HG03439 (cell line): ENCODE measurements at regions not wholly inside any gene's neighbourhood (a gene's known extent, or its start where the extent isn't known, plus 50 kb on each side); places are given as distances from the start of the nearest gene placed in this dataset.
"Not testable (repeated sequence)": the region's sequence is repeated elsewhere in the genome, so short reads cannot be mapped to it uniquely, and the experiment has no call there.

Experiments used
- ATAC-seq: cut with Tn5 transposase; IDR thresholded peaks from one replicate; pipeline ENCODE4 v1.9.1; 2021; ENCODE audit warnings: mild to moderate bottlenecking, moderate library complexity; ENCODE audit not compliant: unreplicated experiment

DNA sequence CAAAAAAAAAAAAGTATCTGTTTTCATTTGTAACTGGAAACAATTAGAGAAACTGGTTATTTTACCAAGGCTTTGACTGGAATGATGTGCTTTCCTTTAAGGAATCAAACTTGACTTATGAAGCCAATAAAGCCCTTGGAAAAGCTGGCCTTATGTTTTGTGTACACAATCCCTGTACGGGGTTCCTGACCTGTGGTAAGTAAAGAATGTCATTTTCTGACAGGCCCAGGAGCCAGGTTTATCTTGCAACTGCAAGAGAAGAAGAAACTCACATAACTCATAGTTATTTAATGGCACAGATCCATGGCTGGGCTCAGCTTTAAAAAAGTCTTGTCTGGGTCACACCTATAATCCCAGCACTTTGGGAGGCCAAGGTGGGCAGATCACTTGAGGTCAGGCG, 235.9 kb upstream of the RAI14 start:
- not testable (repeated sequence) for ATAC-seq

DNA sequence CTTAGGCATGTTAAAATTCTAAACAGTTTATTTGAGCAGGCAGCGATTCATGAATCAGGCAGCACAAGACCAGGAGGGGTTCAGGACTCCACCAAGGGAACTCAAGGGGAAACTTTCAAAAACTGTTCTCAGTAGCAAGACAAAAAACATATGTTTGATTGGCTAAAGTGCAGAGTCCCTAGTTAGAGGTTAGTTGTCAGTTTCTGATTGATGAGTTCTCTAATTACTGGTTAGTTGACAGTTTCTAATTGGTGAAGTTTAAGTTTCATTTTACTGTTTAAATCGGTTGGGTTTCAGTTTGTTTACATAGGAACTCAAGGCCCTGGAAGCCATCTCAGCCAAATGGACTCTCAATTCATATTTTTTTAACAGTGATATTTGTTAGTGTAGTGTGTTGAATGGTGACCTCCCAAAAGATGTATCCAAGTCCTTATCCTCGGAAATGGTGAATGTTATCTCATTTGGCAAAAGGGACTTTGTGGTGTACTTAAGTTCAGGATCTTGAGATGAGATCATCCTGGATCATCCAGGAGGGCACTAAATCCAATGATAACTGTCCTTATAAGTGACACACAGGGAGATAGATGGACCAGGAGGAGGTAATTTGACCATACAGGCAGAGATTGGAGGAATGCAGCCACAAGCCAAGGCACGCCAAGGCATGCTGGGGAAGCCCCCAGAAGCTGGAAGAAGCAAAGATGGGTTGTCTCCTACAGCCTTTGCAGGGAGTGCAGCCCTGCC, 219.2 kb upstream of the RAI14 start:
- no peak for ATAC-seq

DNA sequence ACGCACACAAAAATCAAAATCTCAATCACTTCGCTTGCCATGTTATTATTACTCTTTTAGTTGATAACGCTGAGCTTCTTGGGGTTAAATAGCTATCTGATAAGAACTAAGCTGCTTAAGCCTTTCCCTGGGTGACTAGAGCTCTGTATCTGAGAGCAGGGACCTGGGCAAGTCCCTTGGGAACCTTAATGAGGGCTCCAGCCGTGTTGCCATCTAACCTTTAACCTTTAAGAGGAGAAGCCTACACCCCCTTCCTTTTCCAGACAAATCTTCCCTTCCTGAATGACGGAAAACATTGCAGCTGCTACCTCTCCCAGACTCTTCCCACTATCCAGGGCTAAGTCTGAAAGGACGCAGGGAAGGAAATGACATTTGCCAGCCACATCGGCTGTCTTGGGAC, 216.5 kb upstream of the RAI14 start:
- ATAC-seq = no peak

DNA sequence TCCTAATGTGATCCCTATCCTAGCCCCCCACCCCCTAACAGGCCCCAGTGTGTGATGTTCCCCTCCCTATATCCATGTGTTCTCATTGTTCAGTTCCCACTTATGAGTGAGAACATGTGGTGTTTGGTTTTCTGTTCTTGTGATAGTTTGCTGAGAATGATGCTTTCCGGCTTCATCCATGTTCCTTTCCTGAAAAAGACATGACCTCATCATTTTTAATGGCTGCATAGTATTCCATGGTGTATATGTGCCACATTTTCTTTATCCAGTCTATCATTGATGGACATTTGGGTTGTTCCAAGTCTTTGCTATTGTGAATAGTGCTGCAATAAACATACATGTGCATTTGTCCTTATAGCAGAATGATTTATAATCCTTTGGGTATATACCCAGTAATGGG, 214.4 kb upstream of the RAI14 start:
- not testable (repeated sequence) for ATAC-seq

DNA sequence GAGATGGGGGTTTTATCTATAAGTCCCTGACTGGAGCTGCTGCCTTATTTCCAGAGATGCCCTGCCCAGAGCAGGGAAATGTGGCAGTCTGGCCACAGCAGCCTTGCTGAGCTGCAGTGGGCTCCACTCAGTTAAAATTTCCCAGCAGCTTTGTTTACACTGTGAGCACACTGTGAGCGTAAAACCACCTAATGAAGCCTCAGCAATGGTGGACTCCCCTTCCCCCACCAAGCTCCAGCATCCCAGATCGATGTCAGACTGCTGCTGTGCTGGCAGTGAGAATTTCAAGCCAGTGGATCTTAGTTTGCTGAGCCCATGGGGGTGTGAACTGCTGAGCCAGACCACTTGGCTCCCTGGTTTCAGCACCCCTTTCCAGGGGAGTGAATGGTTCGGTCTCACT, 208.7 kb upstream of the RAI14 start:
- ATAC-seq = no peak

DNA sequence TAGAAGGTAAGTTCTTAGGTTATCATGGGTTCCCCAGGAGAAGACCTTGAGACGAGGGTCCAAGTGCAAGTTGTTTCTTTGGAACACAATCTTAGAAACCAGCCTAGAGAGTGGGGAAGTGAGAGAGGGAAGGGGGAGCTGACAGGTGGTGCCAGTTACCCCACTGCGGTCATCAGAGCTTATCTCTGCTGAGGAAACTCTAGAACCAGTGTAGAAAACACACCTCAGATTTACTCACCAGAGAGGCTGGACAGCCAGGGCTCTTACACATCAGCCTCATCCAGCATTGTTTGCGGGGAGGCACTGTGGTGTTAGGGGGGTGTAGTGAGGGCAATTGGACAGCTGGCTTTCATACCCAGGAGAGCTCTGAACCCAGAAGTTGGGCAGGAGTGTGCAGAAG, 206.5 kb upstream of the RAI14 start:
- no peak for ATAC-seq

DNA sequence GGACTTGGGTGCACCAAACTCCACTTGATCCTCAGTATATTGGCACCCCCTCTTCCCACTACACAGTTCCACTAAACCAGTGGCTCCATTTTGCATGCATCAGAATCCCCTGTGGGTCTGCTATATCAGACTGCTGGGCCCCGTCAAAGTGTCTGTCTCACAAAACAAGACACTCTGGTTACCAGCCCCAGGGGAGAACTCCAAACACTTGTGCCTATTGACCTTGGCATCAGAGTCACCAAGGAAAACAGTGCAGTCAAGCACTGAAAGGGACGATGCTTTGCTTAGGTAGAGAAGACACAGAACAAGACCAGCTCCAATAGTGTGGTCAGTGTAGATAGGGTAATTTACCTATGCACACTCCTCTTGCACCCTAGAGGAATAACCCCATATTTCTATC, 205.8 kb upstream of the RAI14 start:
- ATAC-seq = no peak

DNA sequence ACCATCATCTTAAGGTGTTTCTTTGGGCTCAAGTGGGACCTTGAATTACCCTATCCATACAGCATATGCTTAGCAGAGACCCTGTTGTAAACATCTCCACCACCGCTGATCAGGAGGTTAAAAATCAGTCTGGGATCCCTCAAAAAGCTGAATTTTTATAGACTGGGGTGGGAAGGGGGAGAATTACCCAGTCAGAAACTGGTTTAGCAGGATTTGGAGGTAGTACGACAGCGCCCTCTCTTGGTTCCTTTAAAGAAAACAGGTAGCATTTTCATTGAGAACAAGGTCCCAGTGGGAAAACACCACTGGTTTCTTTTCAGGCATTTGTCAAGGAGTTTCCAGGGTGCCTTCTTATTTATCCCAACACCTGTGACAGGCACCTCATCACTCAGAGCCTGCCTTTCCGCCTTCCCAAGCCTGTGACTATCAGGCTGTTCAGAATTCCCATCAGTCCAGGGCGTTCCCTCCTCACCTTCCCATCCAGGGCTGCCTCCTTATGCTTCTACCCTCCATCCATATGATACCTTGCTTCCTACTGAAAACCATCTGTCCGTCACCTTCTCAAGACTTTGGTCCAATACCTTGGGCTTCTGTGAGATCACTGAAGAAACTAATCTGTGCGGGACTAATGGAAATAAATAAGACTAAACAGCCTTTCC, 203.8 kb upstream of the RAI14 start:
- no peak for ATAC-seq

DNA sequence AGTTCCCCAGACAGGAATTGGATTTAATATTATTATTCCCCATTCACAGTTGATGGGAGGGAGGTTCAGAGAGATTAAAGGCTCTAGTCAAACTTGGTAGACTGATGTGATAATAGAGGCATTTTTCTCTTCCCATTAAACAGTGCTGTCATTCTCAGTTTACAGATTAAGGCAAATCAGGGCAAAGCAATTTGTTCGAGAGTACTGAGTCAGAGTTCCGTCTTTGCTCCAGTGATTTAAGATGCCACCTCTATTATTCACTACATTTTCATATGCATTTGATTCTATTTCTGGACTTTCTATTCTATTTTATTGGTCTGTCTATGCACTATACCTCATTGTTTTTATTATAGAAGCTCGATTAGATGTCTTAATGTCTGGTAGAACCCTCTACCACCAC, 201.0 kb upstream of the RAI14 start:
- ATAC-seq = no peak

DNA sequence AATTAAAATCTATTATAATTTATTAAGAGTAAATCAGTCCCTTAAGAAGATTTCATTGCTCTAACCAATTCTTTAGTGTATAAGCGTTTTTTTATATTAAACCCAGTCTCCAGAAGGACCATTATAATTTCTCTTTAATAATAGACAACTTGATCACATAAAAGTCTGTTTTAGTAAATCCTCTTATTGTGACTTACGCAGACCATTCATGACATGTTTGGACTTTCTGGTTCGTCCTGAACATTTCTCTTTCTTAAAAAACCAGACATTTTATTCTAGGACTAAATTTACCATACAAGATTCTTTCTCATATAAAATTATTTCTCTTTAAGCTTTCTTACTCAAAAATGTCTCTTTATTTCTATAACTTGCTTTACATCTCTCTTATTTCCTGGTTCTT, 196.2 kb upstream of the RAI14 start:
- no peak for ATAC-seq

DNA sequence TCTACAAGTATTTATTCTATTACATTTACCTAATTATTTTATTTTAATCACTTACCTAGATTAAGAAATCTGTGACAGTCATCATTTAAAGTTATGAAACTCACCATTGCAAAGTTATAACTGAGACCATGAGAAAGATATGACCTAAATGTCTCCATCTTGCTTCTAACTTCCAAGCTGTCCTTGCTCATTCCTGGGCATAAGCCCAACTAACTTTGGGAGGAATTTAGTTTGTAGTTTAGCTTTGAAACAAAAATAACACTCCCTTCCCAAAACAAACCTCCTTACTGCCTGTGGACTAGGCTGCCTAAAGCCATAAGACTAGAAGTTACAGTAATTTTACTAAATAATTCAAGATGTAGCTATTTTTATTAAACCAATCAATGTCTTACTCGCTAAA, 195.6 kb upstream of the RAI14 start:
- no peak for ATAC-seq

DNA sequence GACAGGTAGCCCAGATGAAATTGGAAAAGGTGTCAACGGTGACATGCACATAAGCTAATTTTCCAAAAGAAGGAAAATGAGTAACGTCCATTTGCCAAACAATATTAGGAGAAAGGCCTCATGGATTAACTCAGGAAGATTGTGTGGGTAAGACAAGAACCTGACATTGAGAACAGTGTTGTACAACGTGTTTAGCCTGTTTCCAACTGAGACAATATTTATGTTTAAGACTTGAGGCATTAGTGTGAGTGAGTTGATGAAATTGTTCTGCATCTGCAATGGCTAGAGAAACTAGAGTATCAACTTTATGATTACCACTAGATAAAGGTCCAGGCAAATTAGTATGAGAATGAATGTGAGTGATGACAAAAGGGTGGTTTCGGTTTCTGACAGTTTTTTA, 191.3 kb upstream of the RAI14 start:
- ATAC-seq = no peak

DNA sequence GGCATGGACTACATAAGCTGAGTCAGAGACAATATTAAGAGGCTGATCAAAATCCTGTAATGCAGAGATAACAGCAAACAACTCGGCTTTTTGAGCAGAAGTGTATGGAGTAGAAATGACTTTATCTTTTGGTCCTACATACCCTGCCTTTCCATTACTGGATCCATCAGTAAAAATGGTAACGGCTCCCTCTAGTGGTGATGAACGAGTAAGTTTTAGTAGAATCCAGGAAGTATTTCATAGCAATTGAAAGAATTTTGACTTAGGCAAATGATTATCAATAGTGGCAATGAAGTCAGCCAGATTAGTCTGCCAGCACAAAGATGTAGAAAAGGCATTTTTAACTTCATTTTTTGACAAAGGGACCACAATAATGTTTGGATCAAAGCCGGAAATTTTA, 190.8 kb upstream of the RAI14 start:
- not testable (repeated sequence) for ATAC-seq

DNA sequence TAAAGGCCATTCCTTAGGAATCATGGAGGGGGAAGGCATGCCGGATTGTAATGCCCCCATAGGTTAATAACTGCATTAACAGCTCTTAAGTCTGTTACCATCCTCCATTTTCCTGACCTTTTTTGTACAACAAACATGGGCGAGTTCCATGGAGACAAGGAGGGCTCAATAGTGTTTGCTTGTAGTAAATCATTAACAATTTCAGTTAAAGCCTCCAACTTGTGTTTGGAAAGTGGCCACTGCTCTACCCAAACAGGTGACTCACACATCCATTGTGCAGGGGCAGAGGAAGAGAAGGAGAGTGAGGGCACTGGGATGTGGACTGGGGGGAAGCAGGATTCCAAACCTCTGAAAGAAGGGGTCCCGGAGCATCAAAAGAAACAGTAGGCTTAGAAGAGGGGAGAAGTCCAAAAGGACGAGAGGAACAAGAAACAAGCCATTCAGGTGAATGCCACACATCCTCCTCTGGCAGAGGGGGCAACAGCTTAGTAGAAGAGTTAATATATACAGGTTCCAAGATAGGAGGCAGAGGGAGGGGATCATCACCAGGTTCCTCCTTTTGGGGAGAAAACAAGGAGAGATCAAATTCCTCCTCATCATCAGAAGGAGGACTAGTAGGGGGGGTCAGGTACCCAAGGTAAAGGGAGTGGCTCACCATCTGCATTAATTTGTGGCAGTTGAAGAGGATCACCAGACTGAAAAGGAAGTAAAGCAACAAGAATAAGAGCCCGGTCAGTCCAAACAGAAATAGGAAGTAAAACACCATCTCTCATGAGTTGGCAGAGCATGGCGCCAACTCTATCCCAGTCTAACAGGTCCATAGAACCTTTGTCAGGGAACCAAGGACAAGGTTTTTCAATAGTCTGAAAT, 189.4 kb upstream of the RAI14 start:
- ATAC-seq = not testable (repeated sequence)

DNA sequence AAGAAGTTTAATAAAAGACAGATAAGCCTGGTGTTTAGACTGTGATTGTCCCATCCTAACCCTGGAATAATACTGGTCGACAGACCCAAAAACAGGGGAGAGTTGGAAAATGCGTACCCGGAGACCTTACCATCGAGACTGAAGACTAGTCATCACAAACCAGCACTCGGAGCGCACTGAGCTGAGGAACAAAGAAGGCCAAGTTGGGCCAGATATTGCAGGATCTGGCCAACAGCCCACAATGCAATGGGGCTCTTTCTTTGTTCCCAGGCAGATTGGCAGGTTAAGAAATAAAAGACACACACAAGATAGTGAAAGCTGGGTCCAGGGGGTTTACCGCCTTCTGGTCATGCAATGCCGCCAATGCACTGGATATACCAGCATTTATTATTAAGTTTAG, 188.7 kb upstream of the RAI14 start:
- ATAC-seq = no peak

DNA sequence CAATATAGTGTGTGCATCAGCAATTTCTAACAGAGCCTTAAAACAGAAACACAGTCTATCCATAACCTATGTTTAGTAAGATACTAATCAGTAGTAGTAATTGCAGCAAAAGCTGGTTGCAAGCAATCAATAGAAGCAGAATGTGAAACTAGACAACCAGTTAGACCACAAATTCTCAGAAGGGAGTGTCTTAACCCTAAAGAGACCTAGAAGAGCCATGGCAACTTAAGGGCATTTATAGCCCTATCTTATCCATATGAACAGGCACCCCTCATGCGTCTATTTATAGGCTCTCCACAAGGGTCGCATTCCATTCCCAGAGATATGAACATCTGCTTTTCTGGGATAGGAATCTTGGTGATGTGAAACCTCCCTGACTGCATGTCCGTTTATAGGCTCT, 188.1 kb upstream of the RAI14 start:
- peak; percentile 66 for ATAC-seq

DNA sequence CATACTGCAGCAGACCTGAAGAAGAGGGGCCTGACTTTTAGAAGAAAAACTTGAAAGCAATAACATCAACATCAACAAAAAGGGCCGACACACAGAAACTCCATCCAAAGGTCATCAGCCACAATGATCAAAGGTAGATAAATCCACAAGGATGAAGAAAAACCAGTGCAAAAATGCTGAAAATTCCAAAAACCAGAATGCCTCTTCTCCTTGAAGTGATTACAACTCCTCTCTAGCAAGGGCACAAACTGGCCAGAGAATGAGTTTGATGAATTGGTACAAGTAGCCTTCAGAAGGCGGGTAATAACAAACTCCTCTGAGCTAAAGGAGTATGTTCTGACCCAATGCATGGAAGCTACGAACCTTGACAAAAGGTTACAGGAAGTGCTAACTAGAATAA, 186.2 kb upstream of the RAI14 start:
- ATAC-seq = no peak

DNA sequence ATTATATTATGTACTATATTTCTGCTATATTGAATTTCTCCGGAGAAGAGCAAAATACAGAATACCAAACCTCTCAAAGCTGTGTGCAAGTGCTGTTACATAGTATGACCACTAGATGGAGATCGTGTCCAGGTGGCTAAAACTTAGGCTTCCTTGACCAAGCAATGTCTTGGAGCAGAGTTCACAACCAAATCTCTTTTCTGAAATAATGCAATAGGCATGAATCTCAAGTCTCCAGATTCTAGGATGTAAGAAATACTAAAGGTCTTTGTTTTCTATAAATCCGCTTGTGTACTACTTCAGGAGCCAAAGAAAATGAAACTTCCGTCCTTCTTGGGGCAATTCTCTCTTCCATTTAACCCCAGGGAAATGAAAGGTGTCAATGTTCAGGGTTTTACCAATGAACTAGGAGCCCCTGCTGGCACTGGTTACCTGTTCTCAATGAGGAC, 181.5 kb upstream of the RAI14 start:
- ATAC-seq = peak; percentile 75

DNA sequence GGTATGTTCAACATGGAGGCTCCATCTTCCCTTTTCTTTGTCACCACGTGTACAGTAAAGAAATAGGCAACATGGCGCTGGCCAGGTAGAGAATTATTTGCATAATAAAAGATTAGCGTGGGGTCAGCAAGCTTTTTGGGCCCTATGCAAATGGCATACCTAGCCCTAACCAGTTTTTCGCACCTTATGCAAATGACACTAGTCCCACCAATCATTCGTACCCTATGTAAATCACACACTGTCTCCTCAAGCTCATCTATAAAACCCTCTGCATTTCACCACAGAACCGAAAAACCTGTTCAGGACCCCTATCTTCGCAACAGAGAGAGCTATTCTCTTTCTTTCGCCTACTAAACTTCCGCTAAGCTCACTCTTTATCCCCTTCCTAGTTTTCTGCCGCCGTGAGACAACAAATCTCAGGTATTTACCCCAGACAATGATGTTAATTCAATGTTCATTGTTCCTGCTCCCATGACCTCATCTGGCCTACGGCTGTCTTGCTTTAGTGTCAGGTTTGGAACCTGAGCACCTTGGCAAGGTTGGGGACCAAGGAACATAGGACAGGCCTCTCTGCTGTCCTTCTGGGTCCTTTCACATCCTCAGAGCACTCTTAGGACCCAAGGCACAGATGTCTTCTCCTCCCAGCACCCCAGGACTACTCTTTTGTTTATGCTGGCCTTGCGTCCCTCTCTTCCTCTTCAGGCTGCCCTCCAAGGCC, 180.7 kb upstream of the RAI14 start:
- ATAC-seq = no peak

DNA sequence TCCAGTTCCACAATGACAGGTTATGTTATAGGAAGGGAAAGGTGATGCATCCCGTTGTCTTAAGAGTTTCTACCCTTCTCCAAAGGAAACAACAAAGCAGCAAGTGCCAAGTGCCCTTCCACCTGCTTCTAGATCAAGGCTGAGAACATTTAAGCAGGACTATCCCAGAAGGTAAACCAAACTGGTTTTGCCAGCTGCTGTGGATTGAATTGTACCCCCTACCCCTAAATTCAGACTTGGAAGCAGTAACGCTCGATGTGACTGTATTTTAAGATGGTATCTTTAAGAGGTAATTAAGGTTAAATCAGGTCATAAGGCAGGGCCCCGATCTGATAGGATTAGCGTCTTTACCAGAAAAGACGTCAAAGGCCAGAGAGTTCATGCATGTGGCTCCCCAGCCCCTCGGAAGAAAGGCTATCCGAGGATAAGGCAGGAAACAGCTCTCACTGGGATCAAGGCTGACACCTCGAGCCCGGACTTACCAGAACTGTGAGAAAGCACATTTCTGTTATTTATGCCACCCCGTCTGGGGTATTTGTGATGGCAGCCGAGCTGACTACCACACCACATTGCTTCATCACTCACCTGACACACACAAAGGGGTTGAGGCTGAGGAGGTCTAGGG, 179.1 kb upstream of the RAI14 start:
- no peak for ATAC-seq
